ENCODE measurements at regions not wholly inside any gene's neighbourhood (a gene's known extent, or its start where the extent isn't known, plus 50 kb on each side); places are given as distances from the start of the nearest gene placed in this dataset.

DNA sequence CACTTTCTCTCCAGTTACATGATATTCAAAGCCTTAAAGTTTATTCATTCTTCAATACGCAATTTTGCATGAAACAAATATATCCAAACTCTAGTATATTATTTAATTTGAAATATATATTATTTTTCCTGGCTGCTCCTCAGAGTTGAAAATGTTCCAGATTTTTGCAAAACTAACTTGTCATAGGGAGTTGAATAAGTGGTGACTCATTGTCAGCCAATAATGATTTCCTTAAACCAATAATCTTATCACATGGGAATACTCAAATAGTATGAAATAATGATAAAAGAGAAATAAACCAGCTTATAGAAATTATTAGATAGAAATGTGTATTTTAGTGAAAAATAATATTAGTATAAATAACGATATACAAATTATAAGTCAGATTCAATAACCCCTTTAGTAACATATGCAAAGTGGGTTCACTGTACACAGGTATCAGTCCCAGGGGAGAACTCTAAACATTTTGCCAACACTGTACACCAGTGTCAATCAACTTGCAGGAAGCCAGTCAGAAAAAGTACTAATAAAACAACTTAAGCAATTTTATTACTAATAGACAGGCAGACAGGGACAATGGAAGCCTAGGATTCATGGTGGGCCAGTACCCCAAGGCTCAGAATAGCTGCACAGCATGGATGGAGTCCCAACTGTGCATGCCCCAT is 222.6 kb upstream of the KLHL1 start:
- H3K4me2 ChIP-seq = no peak overlapping the region
- H3K27ac ChIP-seq (ENCODE audit: low read depth in 2 of 2, low read length in 1 of 2) = no peak overlapping the region
- H3K9ac ChIP-seq = no peak overlapping the region
- CTCF ChIA-PET = no interaction called here
- H3K4me3 ChIP-seq (ENCODE audit: low read depth in 2 of 2, low read length in 1 of 2) = no peak overlapping the region
- TF ChIP-seq RCOR1 (IDR thresholded peaks at IDR 0.05; ENCODE audit: low read length) (no peak), GATA2 (CRISPR knock-in tag; IDR thresholded peaks at IDR 0.05) (no peak), NRF1 (IDR thresholded peaks at IDR 0.05; ENCODE audit: low read depth, low read length) (no peak), PBX3 (IDR thresholded peaks at IDR 0.05) (no peak), JUND (IDR thresholded peaks at IDR 0.05) (no peak), USF1 (IDR thresholded peaks at IDR 0.05; ENCODE audit: borderline replicate concordance, low read depth) (no peak), NFIC (IDR thresholded peaks at IDR 0.05; ENCODE audit: borderline replicate concordance) (no peak)
- TF ChIP-seq, protein P1, sequence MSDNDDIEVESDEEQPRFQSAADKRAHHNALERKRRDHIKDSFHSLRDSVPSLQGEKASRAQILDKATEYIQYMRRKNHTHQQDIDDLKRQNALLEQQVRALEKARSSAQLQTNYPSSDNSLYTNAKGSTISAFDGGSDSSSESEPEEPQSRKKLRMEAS (IDR thresholded peaks at IDR 0.05; ENCODE audit: low read depth) = no peak
- TF ChIP-seq, protein P2, sequence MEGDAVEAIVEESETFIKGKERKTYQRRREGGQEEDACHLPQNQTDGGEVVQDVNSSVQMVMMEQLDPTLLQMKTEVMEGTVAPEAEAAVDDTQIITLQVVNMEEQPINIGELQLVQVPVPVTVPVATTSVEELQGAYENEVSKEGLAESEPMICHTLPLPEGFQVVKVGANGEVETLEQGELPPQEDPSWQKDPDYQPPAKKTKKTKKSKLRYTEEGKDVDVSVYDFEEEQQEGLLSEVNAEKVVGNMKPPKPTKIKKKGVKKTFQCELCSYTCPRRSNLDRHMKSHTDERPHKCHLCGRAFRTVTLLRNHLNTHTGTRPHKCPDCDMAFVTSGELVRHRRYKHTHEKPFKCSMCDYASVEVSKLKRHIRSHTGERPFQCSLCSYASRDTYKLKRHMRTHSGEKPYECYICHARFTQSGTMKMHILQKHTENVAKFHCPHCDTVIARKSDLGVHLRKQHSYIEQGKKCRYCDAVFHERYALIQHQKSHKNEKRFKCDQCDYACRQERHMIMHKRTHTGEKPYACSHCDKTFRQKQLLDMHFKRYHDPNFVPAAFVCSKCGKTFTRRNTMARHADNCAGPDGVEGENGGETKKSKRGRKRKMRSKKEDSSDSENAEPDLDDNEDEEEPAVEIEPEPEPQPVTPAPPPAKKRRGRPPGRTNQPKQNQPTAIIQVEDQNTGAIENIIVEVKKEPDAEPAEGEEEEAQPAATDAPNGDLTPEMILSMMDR (IDR thresholded peaks at IDR 0.05) = no peak
- no peaks in the 10 kb centered on the region for H3K9me3 ChIP-seq
- POLR2A ChIA-PET = no interaction called here
- H3K79me2 ChIP-seq (ENCODE audit: insufficient read depth) = no peaks in the 10 kb centered on the region
- no peaks in the 10 kb centered on the region for H4K20me1 ChIP-seq (ENCODE audit: insufficient read depth)
- 27% methylated on average over 2 of the region's 2 CpGs for WGBS (ENCODE audit: low lambda C conversion rate)
- DNase-seq = no peak
- H2AFZ ChIP-seq (ENCODE audit: low read depth) = no peak overlapping the region
- no peaks in the 10 kb centered on the region for H3K27me3 ChIP-seq (ENCODE audit: insufficient read depth)
- H3K36me3 ChIP-seq (replicated peaks in 1 of 2; ENCODE audit: control insufficient read depth in 1 of 2, insufficient read depth in 2 of 2, low read length in 1 of 2) = no peaks in the 10 kb centered on the region
- peaks cover 0 to 3% of the 10 kb centered on the region in 2 experiments; a peak in 2 of 4 replicates for H3K4me1 ChIP-seq (ENCODE audit: control insufficient read depth in 1 of 2, insufficient read depth in 2 of 2, low read depth in 1 of 2, low read length in 1 of 2)
- no peaks in the 10 kb centered on the region for H3F3A ChIP-seq (replicated peaks; ENCODE audit: insufficient read depth)
- H3K9me2 ChIP-seq = no peaks in the 10 kb centered on the region

- no peak for DNase-seq
- H3K9me2 ChIP-seq = no peaks in the 10 kb centered on the region
- H3K9ac ChIP-seq = no peak overlapping the region
- H3K4me2 ChIP-seq = no peak overlapping the region
- no peak overlapping the region for H2AFZ ChIP-seq (ENCODE audit: low read depth)
- 50% methylated on average over 2 of the region's 2 CpGs for WGBS (ENCODE audit: low lambda C conversion rate)
- ChIA-PET CTCF (no interaction called here), POLR2A (no interaction called here)
- H3F3A ChIP-seq (replicated peaks; ENCODE audit: insufficient read depth) = no peaks in the 10 kb centered on the region
- no peaks in the 10 kb centered on the region for H3K9me3 ChIP-seq
- no peaks in the 10 kb centered on the region for H3K36me3 ChIP-seq (replicated peaks in 1 of 2; ENCODE audit: control insufficient read depth in 1 of 2, insufficient read depth in 2 of 2, low read length in 1 of 2)
- no peak overlapping the region for H3K27ac ChIP-seq (ENCODE audit: low read depth in 2 of 2, low read length in 1 of 2)
- H4K20me1 ChIP-seq (ENCODE audit: insufficient read depth) = no peaks in the 10 kb centered on the region
- no peaks in the 10 kb centered on the region for H3K27me3 ChIP-seq (ENCODE audit: insufficient read depth)
- no peaks in the 10 kb centered on the region for H3K4me1 ChIP-seq (ENCODE audit: control insufficient read depth in 1 of 2, insufficient read depth in 2 of 2, low read depth in 1 of 2, low read length in 1 of 2)
- H3K79me2 ChIP-seq (ENCODE audit: insufficient read depth) = no peaks in the 10 kb centered on the region
- TF ChIP-seq FOSL2 (IDR thresholded peaks at IDR 0.05; ENCODE audit: borderline replicate concordance, low read depth) = no peak
- TF ChIP-seq MEF2A (IDR thresholded peaks at IDR 0.05; ENCODE audit: borderline replicate concordance, low read depth) = no peak
- no peak overlapping the region for H3K4me3 ChIP-seq (ENCODE audit: low read depth in 2 of 2, low read length in 1 of 2)
Measured at GRCh38 chr13:70324519-70324918, 216.3 kb upstream of the KLHL1 start.
